ENCODE measurements at regions not wholly inside any gene's neighbourhood (a gene's known extent, or its start where the extent isn't known, plus 50 kb on each side); places are given as distances from the start of the nearest gene placed in this dataset.

DNA sequence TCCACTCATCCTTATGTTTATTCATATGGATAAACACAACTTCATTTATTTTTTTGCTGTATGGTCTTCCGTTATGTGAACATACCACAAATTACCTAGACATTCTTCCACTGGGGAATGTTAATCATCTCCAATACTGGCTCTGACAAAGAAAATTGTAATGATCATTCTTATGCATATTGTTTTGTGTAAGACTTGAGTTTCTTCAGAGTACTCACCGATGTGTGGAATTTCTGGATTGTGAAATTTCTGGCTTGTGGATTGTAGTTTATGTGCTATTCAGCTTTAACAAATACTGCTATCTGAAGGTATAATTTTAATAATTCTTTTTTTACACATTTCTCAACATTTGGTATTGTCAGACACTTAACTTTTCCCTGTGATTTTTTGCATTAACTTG, 212.2 kb upstream of the THUMPD2 start:
- no peak for ATAC-seq
- Mint-ChIP-seq H3K27ac (no peak overlapping the region), H3K4me3 (no peak overlapping the region), H3K27me3 (no peaks in the 10 kb centered on the region), H3K9me3 (no peaks in the 10 kb centered on the region), H3K36me3 (ENCODE audit: low read depth) (no peaks in the 10 kb centered on the region), H3K4me1 (ENCODE audit: low read depth) (peaks cover 5% of the 10 kb centered on the region)
- no peak for DNase-seq
- TF ChIP-seq, protein P1, sequence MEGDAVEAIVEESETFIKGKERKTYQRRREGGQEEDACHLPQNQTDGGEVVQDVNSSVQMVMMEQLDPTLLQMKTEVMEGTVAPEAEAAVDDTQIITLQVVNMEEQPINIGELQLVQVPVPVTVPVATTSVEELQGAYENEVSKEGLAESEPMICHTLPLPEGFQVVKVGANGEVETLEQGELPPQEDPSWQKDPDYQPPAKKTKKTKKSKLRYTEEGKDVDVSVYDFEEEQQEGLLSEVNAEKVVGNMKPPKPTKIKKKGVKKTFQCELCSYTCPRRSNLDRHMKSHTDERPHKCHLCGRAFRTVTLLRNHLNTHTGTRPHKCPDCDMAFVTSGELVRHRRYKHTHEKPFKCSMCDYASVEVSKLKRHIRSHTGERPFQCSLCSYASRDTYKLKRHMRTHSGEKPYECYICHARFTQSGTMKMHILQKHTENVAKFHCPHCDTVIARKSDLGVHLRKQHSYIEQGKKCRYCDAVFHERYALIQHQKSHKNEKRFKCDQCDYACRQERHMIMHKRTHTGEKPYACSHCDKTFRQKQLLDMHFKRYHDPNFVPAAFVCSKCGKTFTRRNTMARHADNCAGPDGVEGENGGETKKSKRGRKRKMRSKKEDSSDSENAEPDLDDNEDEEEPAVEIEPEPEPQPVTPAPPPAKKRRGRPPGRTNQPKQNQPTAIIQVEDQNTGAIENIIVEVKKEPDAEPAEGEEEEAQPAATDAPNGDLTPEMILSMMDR (IDR thresholded peaks at IDR 0.05), result no peak
- intact Hi-C loops (cut with micrococcal nuclease), result no loop called here
- ChIA-PET CTCF (no interaction called here), POLR2A (no interaction called here)

- Mint-ChIP-seq H3K36me3 (ENCODE audit: low read depth) (no peaks in the 10 kb centered on the region), H3K4me1 (ENCODE audit: low read depth) (no peaks in the 10 kb centered on the region), H3K9me3 (no peaks in the 10 kb centered on the region), H3K27ac (no peak overlapping the region), H3K4me3 (no peak overlapping the region), H3K27me3 (no peaks in the 10 kb centered on the region)
- POLR2A ChIA-PET, result interaction anchor here (0.9 kb wide), 1 partner anchor 9 kb away, joined by 3 read pairs; no protein-coding TSS in a partner anchor
- intact Hi-C loops (cut with micrococcal nuclease), result no loop called here
- DNase-seq (no peak), ATAC-seq (no peak)
- CTCF ChIA-PET, result no interaction called here
- TF ChIP-seq, protein P1 (IDR thresholded peaks at IDR 0.05), result no peak
These were observed 211.4 kb upstream of the THUMPD2 start for GRCh38 chr2:39990335-39990900.

DNA sequence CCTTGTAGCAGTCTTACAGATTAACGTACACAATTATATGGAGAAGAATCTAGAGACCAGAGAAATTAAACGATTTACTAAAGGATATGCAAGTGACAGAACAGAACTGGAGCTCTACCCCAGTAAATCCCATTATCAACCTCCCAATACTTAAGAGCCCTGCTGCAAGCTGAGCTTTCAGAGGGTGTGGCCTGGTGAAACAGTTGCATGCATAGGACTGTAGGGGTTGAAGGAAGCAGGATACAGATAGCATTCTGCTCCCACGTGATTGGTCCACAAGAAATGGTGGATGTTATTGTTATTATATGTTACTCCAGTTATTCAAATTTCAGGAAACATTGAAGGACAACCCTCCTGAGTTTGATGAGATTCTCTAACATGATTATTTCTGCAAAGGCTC, 210.8 kb upstream of the THUMPD2 start:
- Mint-ChIP-seq H3K4me3 (no peak overlapping the region), H3K9me3 (no peaks in the 10 kb centered on the region), H3K27ac (no peak overlapping the region), H3K36me3 (ENCODE audit: low read depth) (no peaks in the 10 kb centered on the region), H3K4me1 (ENCODE audit: low read depth) (no peaks in the 10 kb centered on the region), H3K27me3 (no peaks in the 10 kb centered on the region)
- TF ChIP-seq, protein P1 (IDR thresholded peaks at IDR 0.05), result no peak
- intact Hi-C loops (cut with micrococcal nuclease), result no loop called here
- no peak for DNase-seq
- ChIA-PET POLR2A (interaction anchor here (0.9 kb wide), 1 partner anchor 9 kb away, joined by 3 read pairs; no protein-coding TSS in a partner anchor), CTCF (no interaction called here)
- ATAC-seq, result no peak

- TF ChIP-seq, protein P1 (IDR thresholded peaks at IDR 0.05), result no peak
- H3K27ac Mint-ChIP-seq, result no peak overlapping the region
- H3K4me3 Mint-ChIP-seq, result no peak overlapping the region
- no peaks in the 10 kb centered on the region for H3K27me3 Mint-ChIP-seq
- H3K36me3 Mint-ChIP-seq (ENCODE audit: low read depth), result no peaks in the 10 kb centered on the region
- no peak for DNase-seq
- ChIA-PET CTCF (interaction anchor here (1.0 kb wide), 1 partner anchor 13 kb away, joined by 3 read pairs; no protein-coding TSS in a partner anchor), POLR2A (no interaction called here)
- ATAC-seq, result no peak
- intact Hi-C loops (cut with micrococcal nuclease), result no loop called here
- no peaks in the 10 kb centered on the region for H3K9me3 Mint-ChIP-seq
- H3K4me1 Mint-ChIP-seq (ENCODE audit: low read depth), result no peaks in the 10 kb centered on the region
These were observed 202.8 kb upstream of the THUMPD2 start for GRCh38 chr2:39981883-39982311.

DNA sequence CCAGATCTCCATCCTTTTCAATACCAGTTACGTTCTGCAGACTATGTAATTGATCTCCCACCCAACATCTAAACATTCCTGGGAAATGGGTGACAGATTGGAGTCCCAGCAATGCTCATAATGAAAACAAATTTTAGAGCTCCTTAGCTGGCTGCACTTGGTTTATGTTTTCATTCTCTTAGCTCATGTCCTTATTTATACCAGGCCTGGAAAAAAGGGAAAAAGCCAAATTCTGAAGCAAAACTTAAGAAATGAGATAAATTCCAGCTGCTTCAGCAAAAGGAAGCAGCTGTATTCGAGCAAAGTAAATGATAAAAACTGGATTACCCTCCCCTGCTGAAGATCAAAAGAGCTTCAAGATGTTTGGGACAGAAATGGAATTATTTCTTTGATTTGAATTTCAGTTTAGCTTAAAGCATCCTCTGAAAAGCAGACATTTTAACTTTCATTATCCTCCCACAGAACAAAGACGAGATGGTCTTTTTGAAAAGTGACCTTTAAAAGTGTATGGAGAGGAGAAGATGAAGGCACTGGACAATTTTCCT, 196.5 kb upstream of the THUMPD2 start:
- H3K9me3 Mint-ChIP-seq, result peaks cover 2% of the 10 kb centered on the region
- TF ChIP-seq, protein P1 (IDR thresholded peaks at IDR 0.05), result no peak
- no peaks in the 10 kb centered on the region for H3K36me3 Mint-ChIP-seq (ENCODE audit: low read depth)
- intact Hi-C loops (cut with micrococcal nuclease), result no loop called here
- H3K4me1 Mint-ChIP-seq (ENCODE audit: low read depth), result no peaks in the 10 kb centered on the region
- CTCF ChIA-PET, result no interaction called here
- ATAC-seq (no peak), DNase-seq (no peak)
- no peak overlapping the region for H3K27ac Mint-ChIP-seq
- POLR2A ChIA-PET, result no interaction called here
- H3K4me3 Mint-ChIP-seq, result no peak overlapping the region
- H3K27me3 Mint-ChIP-seq, result no peaks in the 10 kb centered on the region

Measured in activated CD8-positive, alpha-beta T cell treated with anti-CD3 and anti-CD28 coated beads for 36 hours (primary cell).